Smooth muscle cell (in vitro differentiated cells): ENCODE measurements at regions not wholly inside any gene's neighbourhood (a gene's known extent, or its start where the extent isn't known, plus 50 kb on each side); places are given as distances from the start of the nearest gene placed in this dataset.
A peak's percentile ranks its signal among the peaks of the same experiment; 100 is the strongest.

Experiments used
- DNase-seq: peaks from one replicate; lab custom pipeline; 2025; ENCODE audit not compliant: unreplicated experiment; lab: John Stamatoyannopoulos, UW
- H2AFZ ChIP-seq: fragments of 200-600 bp; sonication (generic); 2 replicates; pipeline ENCODE4 v1.6.0; 2016; ENCODE audit warnings: antibody characterized with exemption, low read depth, mild to moderate bottlenecking
- H3F3A ChIP-seq: fragments of 200-600 bp; sonication (generic); 2 replicates; pipeline ENCODE4 v1.6.0; 2017; ENCODE audit warnings: antibody characterized with exemption, low read depth
- H3K27ac ChIP-seq: fragments of 200-600 bp; sonication (generic); 2 replicates; pipeline ENCODE4 v1.5.1; 2016; ENCODE audit warnings: low read depth, mild to moderate bottlenecking
- H3K27me3 ChIP-seq: fragments of 200-600 bp; sonication (generic); 2 replicates; pipeline ENCODE4 v1.6.1; 2016; ENCODE audit warnings: low read depth, mild to moderate bottlenecking
- H3K36me3 ChIP-seq: fragments of 200-600 bp; sonication (generic); 2 replicates; pipeline ENCODE4 v1.5.1; 2016; ENCODE audit warnings: low read depth
- H3K4me1 ChIP-seq: fragments of 200-600 bp; sonication (generic); 2 replicates; pipeline ENCODE4 v1.5.1; 2016; ENCODE audit warnings: low read depth
- H3K4me2 ChIP-seq: fragments of 200-600 bp; sonication (generic); 2 replicates; pipeline ENCODE4 v1.6.0; 2016; ENCODE audit warnings: mild to moderate bottlenecking
- H3K4me3 ChIP-seq: fragments of 200-600 bp; sonication (generic); 2 replicates; pipeline ENCODE4 v1.5.1; 2016; ENCODE audit warnings: mild to moderate bottlenecking
- H3K79me2 ChIP-seq: fragments of 200-600 bp; sonication (generic); 2 replicates; pipeline ENCODE4 v1.6.0; 2016; ENCODE audit warnings: low read depth, mild to moderate bottlenecking
- H3K9ac ChIP-seq: fragments of 200-600 bp; sonication (generic); 2 replicates; pipeline ENCODE4 v1.6.0; 2016; ENCODE audit warnings: low read depth
- H3K9me3 ChIP-seq: fragments of 200-600 bp; sonication (generic); replicated peaks from 2 replicates; pipeline ENCODE4 v1.5.1; 2016; ENCODE audit warnings: low read depth
- H4K20me1 ChIP-seq: fragments of 200-600 bp; sonication (generic); 2 replicates; pipeline ENCODE4 v1.6.0; 2016; ENCODE audit warnings: low read depth
- WGBS: methylation state at CpG from one replicate; pipeline ENCODE4 v1.1.7; 2016; ENCODE audit warnings: low lambda C conversion rate; 5-methylcytosine and 5-hydroxymethylcytosine counted together
- TF ChIP-seq, protein P1 (sequence below): fragments of 200-600 bp; sonication (generic); IDR thresholded peaks from 2 replicates; pipeline ENCODE4 v1.5.1; 2017; ENCODE audit warnings: borderline replicate concordance, mild to moderate bottlenecking, antibody characterized with exemption; ENCODE audit not compliant: insufficient read depth, poor library complexity, severe bottlenecking

DNA sequence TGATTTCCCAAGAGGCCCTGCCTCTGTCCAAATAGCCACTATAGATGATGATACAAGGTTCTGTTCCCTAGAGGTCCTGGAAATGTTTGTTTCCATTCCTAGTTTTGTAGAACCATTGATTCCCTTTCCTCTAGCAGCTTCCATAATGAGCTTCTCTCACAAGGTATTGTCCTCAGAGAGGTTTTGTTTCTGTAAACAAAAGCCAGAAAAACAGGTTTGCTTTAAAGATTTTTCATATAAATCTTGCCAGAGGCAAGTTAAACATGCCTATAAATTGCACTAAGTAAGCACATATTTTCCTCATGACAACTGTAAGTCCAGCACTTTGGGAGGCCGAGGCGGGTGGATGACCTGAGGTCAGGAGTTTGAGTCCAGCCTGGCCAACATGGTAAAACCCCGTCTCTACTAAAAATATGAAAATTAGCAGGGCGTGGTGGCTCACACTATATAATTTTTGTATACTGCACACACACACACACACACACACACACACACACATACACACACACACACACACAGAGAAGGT, 1787.7 kb downstream of the EFNA5 start:
- Histone ChIP-seq H4K20me1 (no peaks in the 10 kb centered on the region), H3F3A (no peaks in the 10 kb centered on the region), H3K27me3 (no peaks in the 10 kb centered on the region), H3K4me1 (no peaks in the 10 kb centered on the region), H3K9ac (no peak overlapping the region), H3K27ac (peak overlapping the region; percentile 18), H2AFZ (no peak overlapping the region), H3K4me2 (no peak overlapping the region), H3K36me3 (no peaks in the 10 kb centered on the region), H3K4me3 (no peak overlapping the region), H3K9me3 (no peaks in the 10 kb centered on the region), H3K79me2 (no peaks in the 10 kb centered on the region)
- no peak for DNase-seq
- TF ChIP-seq, protein P1, sequence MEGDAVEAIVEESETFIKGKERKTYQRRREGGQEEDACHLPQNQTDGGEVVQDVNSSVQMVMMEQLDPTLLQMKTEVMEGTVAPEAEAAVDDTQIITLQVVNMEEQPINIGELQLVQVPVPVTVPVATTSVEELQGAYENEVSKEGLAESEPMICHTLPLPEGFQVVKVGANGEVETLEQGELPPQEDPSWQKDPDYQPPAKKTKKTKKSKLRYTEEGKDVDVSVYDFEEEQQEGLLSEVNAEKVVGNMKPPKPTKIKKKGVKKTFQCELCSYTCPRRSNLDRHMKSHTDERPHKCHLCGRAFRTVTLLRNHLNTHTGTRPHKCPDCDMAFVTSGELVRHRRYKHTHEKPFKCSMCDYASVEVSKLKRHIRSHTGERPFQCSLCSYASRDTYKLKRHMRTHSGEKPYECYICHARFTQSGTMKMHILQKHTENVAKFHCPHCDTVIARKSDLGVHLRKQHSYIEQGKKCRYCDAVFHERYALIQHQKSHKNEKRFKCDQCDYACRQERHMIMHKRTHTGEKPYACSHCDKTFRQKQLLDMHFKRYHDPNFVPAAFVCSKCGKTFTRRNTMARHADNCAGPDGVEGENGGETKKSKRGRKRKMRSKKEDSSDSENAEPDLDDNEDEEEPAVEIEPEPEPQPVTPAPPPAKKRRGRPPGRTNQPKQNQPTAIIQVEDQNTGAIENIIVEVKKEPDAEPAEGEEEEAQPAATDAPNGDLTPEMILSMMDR = no peak
- 69% methylated on average over 4 of the region's 4 CpGs for WGBS

- no peaks in the 10 kb centered on the region for H3K79me2 ChIP-seq
- H4K20me1 ChIP-seq = no peaks in the 10 kb centered on the region
- H3K27me3 ChIP-seq = no peaks in the 10 kb centered on the region
- H3K4me2 ChIP-seq = no peak overlapping the region
- no peak for DNase-seq
- H3K4me1 ChIP-seq = no peaks in the 10 kb centered on the region
- 91% methylated on average over 1 of the region's 1 CpG for WGBS
- no peaks in the 10 kb centered on the region for H3F3A ChIP-seq
- H2AFZ ChIP-seq = no peak overlapping the region
- no peak overlapping the region for H3K27ac ChIP-seq
- no peak overlapping the region for H3K4me3 ChIP-seq
- H3K9ac ChIP-seq = no peak overlapping the region
- no peaks in the 10 kb centered on the region for H3K36me3 ChIP-seq
- no peaks in the 10 kb centered on the region for H3K9me3 ChIP-seq
- TF ChIP-seq, protein P1 = no peak
Measured at GRCh38 chr5:105878402-105878801, 1792.3 kb downstream of the EFNA5 start.

GRCh38 chr5:105877592-105877991, 1793.1 kb downstream of the EFNA5 start:
- Histone ChIP-seq H3K9ac (no peak overlapping the region), H4K20me1 (no peaks in the 10 kb centered on the region), H3K27me3 (no peaks in the 10 kb centered on the region), H3K27ac (no peak overlapping the region), H3K79me2 (no peaks in the 10 kb centered on the region), H3K36me3 (no peaks in the 10 kb centered on the region), H3K9me3 (no peaks in the 10 kb centered on the region), H3K4me3 (no peak overlapping the region), H3F3A (no peaks in the 10 kb centered on the region), H2AFZ (no peak overlapping the region), H3K4me2 (no peak overlapping the region), H3K4me1 (no peaks in the 10 kb centered on the region)
- TF ChIP-seq, protein P1 = no peak
- WGBS = 90% methylated on average over 2 of the region's 2 CpGs
- DNase-seq = no peak

GRCh38 chr5:105874316-105874715, 1796.4 kb downstream of the EFNA5 start:
- no peak overlapping the region for H3K27ac ChIP-seq
- no peak overlapping the region for H3K4me2 ChIP-seq
- H3K36me3 ChIP-seq = no peaks in the 10 kb centered on the region
- TF ChIP-seq, protein P1 = no peak
- DNase-seq = no peak
- H3K79me2 ChIP-seq = no peaks in the 10 kb centered on the region
- H2AFZ ChIP-seq = no peak overlapping the region
- no peaks in the 10 kb centered on the region for H3K27me3 ChIP-seq
- WGBS = 91% methylated on average over 2 of the region's 2 CpGs
- H4K20me1 ChIP-seq = no peaks in the 10 kb centered on the region
- peaks cover 4% of the 10 kb centered on the region for H3F3A ChIP-seq
- no peak overlapping the region for H3K9ac ChIP-seq
- no peaks in the 10 kb centered on the region for H3K9me3 ChIP-seq
- H3K4me1 ChIP-seq = peaks cover 5% of the 10 kb centered on the region
- no peak overlapping the region for H3K4me3 ChIP-seq
